ENCODE measurements at regions not wholly inside any gene's neighbourhood (a gene's known extent, or its start where the extent isn't known, plus 50 kb on each side); places are given as distances from the start of the nearest gene placed in this dataset.
"Not testable (repeated sequence)": the region's sequence is repeated elsewhere in the genome, so short reads cannot be mapped to it uniquely, and the experiment has no call there.

DNA sequence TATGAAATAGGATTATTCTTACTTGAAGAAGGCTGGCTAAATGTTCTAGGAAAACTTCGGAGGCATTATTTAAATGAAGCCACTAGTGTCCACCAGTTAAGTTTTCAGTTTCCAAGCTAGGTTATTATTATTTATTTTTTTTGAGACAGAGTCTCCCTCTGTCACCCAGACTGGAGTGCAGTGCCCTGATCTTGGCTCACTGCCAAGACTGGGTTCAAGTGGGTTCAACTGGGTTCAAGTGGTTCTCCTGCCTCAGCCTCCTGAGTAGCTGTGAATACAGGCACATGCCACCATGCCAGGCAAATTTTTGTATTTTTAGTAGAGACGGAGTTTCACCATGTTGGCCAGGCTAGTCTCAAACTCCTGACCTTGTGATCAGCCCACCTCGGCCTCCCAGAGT is 2155.6 kb downstream of the NCAM2 start:
- not testable (repeated sequence) for TF ChIP-seq YY1 (IDR thresholded peaks at IDR 0.05; ENCODE audit: insufficient read depth, insufficient read length); ZNF274 (IDR thresholded peaks at IDR 0.05; ENCODE audit: low read depth, low read length)

Measured in NT2/D1 (cell line).